Activated CD4-positive, alpha-beta T cell treated with anti-CD3 and anti-CD28 coated beads for 24 hours (primary cell): ENCODE measurements at regions not wholly inside any gene's neighbourhood (a gene's known extent, or its start where the extent isn't known, plus 50 kb on each side); places are given as distances from the start of the nearest gene placed in this dataset.
"Not testable (repeated sequence)": the region's sequence is repeated elsewhere in the genome, so short reads cannot be mapped to it uniquely, and the experiment has no call there.

Experiments used
- DNase-seq, 2 donors: peaks; one replicate each; pipeline ENCODE4 v3.0.0-alpha.2; 2020; ENCODE audit warnings: low read depth in 2 of 2

DNA sequence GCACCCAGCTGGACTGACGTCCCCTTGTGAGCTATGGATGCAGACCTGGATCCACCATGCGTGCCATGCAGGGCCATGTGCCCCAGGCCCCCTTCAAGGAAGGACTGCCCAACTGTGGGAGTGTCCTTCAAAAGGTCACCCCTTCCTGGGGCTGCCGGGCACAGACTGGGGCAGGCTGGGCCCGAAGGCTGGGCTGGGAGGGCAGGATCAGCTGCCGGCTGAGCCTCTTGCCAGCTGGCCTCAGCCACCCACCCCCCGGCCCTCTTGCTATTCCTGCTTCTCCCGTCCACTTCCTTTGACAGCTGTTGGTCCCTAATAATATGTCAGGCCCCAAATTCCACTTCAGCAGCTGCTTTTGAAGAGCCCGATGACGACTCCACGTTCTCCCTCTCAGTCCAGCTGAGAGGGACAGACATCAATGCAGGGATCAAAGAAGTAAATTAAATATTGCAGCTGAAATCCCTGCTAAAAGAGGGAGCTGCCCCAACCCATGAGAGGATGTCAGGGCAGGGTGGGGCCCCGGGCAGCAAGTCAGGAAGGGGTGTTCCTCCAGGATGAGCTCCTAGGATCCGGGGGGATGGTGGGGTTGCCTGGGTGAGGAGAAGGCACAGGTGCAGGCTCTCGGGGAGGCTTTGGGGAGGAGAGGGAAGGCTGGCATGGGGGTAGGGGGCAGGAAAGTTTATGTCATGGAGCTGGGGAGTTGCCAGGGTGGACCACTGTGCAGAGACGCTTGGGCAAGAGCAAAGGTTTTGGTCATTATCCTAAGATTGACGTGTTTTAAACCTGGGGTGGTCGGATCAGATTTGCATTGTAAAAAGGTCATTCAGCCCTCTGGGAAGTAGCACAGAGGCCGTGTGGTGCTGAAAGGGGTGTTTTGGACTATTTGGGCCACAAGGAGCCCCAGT lies 185.0 kb downstream of the ANKRD60 start:
- no peak for DNase-seq

DNA sequence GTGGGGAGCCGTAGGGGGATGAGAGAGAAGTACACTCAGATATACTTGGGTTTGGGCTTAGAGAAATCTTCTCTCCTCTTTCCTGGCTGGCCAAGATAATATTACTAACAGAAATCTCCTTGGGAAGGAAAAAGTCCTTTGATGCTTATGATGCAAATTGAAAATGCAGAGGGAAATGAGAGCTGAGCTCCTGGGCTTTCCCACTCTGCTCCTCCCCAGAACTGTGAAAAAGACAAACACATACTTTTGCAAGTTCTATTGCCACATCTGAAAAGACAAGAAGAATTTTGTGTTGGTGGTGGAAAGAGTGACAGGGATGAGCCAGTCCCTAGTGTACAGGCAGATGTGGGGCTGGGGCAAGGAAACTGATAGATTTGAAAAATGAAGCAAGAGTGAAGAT lies 185.9 kb downstream of the ANKRD60 start:
- no peak for DNase-seq

DNA sequence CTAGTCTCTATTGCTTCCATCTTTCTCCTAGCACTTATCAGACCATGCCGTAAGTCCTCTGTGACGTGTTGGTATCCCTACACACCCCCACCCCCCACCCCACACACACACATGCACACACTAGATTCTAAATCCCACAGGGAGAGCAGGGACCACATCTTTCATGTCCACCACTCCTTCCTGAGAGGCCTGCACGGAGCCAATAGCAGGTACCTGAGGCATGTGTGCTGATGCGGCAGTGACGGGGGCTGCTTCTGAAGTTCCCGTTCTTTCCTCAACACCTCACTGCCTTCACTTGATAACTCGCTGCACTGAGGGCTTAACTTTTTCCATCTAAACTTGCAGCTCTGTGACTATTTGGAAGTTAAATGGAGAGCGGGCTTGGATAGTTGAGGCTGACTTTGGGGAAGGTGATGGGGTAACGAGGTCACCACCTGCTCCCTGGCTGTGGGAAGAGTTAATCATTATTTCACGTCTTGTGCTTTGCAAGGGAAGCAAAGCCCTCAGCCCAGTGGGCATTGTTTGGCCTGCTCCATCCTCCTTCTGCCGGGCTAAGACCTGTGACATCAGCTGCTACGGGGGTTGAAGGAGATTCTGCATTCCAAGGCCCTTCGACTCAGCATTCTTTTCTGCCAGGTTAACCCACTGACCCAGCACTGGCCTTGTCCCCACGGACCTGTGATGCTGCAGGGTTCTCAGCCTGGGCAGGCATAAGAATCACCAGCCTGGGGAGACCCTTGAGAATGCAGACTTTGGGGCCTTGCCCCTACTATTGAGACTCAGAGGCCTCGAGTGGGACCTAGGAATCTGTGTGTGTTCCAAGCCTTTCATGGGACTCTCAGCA lies 187.8 kb downstream of the ANKRD60 start:
- no peak for DNase-seq

DNA sequence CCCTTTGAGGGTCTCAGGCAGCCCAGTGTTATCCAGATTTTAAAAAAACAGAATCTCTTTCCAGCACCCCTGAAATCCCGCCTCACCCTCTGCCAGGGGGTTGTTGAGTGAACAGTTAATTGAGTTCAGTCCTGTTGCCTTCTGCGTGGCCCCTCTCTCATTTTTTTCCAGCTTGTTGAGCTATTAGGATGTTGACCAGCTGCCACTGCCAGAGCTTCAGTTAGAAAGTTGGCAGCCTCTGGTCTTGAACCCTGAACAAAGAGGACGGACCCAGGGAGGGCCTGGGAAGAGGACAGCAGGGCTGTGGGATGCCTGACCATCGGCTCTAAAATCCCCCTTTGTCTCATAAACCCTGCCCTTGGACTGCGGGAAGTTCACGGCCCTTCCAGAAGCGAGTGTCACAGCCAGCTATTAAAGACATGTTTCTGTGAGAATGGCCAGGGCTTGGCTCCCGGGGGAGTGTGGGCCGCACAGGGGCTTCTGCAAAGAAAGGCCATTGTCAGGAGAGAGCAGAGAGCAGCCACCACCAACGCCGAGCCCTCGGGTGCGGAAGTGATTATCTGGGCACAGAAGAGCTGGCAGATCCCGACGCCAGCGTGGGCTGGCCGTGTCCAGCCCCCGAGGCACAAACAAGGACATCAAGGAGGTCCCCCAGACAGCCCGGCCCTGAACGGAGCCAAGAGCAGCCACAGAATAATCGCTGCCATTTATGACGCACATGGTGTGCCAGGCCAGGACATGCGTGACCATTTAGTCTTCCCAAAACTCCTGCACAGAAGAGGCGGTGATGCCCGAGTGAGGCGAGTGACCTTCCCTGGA lies 189.0 kb downstream of the ANKRD60 start:
- DNase-seq = no peak

DNA sequence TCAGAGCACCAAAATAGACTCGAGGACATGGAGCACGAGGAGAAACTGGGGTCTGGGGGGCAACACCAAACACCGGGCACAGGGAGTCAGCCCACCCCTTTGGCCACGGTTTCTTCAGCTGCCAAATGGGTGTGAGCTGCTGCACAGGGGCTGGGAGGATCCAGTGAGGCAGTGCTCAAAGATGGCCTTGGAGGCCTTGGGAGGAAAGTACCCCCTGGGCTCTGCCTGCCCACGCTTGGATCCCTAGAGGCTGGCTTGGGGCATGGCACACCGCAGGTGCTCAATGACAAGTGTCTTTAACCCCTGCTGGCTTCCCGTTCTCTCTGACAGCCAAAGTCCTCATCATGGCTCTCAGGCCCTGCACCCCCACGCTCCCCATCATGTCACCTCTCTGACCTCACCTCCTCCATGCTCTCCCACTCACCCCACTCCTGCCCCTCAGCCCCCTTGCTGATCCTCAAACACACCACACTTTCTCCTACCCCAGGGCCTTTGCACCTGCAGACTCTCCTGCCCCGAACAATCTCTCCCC lies 190.3 kb downstream of the ANKRD60 start:
- DNase-seq = no peak

DNA sequence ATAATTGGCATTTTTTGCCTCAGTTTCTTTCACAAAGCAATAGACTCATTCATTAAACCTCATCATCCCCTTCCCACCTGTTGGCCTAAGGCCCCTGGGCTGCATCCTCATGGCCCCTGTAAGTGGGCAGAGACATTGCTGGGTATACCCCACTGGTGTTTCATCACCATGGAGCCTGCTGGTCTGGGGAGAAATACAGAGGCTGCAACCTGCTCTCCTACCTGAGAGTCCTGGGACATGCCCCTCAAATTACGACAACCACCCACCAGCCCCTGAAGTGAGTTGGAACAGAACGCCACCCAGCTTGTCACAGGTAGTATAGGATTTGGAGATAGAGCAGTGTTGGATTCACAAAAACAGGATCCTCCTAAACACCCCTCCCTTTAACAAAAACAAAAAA lies 190.8 kb downstream of the ANKRD60 start:
- no peak for DNase-seq

DNA sequence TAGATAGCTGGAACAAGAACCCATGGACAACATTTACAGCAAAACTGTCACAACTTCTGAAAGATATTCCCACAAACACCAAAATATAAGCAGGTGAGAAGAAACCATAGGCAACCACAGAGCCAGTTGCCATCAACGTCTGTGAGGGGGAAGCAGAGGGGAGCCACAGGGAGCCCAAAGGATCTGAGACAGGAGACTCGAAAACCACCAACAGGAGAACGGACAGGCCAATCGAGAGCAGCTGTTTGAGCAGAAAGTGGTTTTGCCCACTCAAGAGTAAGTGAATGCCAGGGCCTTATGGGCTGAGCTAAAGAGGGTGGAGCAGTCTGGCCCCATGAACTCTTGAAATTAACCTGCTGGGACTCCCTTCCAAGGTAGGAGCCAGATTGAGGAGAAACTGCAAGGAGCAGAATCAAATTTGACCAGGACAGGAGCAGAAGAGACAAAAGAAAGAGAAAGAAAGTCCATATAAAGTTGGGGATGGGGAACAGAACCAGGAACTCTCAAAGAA lies 195.4 kb downstream of the ANKRD60 start:
- no peak for DNase-seq

DNA sequence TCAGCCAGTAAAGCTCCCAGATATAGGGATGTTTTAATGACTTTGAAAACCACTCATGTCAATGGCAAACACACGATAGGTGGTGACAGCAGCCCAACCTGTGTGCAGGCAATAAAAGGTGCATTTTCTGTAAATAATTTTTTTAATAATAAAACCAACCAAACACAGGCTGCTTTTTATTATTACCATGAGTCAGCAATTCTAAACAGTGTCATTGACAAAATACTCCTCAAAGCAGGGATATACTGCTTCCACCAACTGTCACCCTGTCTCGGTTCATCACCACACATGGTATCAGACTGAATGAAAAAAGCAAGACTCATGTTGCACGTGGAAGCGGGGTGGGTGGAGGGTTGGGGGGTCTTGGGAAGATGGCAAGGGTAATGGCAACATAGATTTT lies 195.9 kb downstream of the ANKRD60 start:
- DNase-seq = no peak

DNA sequence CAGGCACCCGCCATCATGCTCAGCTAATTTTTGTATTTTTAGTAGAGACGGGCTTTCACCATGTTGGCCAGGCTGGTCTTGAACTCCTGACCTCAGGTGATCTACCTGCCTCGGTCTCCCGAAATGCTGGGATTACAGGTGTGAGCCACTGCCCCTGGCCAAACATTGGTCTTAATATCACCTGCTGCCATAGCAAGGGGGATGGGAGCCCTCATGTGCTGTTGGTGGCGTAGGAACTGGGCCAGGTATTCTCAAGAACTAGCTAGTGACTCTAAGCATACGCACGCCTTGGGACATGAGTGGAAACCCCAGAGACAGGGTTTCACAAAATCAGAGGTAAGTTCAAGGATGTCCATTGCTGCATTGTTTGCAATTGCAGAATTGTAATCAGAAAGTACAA lies 197.1 kb downstream of the ANKRD60 start:
- not testable (repeated sequence) for DNase-seq

DNA sequence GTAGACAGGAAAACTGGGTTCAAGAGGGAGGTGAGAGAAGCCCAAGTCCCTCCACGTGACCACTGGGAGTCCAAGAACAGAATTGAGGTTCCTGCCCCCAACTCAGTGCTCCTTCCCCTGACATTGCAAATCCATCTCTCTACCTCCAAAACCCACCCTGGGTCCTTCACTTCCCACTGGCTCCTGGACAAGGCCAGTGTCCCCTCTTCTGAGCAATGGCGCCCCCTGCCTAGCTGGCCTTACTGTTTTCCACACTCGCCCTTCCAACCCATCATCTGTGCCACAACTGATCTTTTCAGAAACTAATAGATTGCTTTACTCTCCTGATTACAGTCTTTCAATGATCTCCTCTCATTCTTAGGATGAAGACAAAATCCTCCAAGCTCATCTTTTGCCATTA lies 200.3 kb downstream of the ANKRD60 start:
- DNase-seq = no peak

DNA sequence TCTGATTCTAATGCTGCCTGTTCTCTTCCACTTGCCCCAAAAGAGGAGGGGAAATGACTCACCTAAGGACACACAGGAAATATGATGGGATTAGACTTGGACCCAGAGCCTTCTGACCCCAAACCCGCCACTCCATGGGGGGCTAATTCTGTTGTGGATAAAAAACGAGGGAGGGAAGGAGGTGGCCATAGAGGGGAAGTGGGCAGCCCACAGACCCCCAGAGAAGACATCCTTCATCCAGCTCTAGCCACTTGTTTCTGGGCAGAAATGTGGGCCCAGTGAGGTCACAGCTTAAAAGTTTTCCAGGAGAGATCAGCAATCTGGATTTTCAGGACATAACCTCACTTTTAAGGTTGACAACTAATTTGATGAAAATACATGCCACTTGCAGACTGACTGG lies 202.1 kb downstream of the ANKRD60 start:
- no peak for DNase-seq

DNA sequence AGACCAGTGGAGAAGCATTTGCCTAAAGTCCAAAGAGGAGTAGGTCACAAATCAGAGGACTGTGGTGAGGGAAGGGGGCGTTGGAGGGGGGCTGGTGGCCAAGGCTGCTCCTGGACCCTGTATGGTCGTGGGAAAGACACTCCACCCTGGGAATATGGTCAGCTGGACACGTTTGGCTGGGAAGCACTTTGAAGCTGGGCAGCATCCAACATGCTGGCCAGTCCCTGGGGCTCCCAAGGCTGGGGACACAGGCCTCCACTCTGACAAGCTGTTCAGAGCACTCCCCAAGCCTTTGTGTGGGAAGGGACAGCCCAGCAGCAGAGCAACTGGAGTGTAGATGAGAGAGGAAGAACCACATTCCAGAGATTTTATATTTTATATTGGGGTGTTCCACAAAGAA lies 203.2 kb downstream of the ANKRD60 start:
- DNase-seq = no peak

DNA sequence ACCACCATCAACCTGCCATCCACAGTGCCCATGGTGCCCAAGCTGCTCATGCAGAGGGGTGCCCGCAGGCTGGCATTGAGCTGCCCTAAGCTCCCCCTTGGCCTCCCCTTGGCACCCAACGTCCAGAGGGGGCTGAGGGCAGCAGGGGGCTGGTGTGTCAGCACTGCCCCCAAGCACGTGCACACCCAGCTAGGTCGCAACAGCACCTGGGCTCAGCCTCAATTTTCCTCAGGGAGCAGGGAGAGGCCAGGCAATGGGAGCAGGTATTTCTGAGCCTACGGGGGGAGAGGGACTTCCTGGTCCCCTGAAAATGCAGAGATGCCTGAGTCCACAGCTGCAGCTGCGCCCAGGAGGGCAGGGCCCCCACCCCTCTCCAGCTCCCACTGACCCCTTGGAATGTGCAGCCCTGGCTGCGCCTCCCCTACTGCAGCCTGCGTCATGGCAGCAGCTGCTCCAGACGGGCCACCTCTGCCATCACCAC lies 204.2 kb downstream of the ANKRD60 start:
- DNase-seq = no peak

DNA sequence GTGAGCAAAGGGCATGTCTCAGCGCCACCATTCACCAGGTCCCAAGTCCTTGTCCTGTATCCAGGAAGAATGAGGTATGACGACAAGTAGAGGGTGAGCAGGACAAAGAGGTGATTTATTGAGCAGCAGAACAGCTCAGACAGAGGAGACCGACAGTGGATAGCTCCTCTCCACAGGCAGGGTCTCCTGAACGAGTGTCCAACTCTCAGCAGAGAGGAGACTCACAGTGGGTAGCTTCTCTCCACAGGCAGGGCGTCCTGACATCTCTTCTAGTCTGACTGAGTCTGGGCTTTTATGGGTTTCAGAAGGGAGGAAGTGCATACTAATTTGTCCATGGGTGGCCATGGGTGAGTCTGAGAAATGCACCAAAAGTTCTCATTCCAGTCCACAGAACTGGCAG lies 204.7 kb downstream of the ANKRD60 start:
- no peak for DNase-seq

DNA sequence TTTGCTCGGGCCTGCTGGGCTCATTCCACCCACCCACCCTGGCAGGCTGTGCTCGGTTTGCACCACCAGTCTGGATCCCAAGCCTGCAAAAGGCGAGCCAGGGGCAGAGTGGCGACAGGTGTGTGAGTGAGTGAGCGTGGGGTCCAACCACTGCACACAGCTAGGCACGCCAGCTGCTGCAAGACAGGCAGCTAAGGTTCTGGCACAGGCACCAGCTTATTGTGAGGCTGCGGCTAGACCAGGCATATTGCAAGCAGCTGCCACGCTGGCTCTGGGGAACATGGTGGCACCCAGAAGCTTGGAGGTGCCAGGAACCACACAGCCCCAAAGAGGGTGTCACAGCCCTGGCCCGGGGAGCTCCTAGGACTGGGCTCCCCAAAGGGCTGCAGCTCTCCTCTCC lies 205.1 kb downstream of the ANKRD60 start:
- DNase-seq = no peak

DNA sequence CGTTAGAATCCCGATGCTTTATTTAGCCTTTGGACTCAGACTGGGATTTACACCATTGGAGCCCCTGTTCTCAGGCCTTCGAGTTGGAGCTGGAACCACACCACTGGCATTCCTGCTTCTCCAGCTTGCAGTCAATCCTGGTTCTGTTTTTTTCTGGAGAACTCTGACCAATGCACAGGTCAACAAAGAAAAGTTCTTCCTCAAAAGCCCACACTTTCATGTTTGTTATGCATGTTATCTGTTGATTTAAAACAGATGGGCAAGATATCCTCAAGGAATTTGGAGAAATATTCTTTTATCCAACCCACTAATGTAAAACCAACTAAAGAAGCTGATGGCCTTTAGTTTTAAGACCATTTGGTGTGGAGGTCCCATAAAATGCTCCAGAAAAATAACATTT lies 205.7 kb downstream of the ANKRD60 start:
- no peak for DNase-seq

DNA sequence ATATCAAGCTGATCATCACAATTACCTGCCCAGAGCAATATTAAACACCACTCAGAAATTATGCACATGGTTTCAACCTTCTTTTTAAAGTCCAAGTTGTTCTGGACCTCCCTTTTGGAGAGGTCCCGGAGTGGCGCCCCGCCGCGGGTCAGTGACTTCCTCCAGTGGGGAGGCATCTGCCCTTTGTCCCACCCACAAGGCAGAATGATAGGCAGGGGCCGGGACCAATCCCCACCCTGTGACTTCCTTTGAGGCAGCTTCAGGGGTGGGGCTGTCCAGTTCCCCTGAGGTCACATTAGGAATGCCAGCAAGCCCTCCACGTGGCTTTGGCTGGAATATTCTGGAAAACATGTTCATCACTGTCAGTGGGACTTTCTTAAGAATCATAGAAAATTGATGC lies 207.0 kb downstream of the ANKRD60 start:
- no peak for DNase-seq

DNA sequence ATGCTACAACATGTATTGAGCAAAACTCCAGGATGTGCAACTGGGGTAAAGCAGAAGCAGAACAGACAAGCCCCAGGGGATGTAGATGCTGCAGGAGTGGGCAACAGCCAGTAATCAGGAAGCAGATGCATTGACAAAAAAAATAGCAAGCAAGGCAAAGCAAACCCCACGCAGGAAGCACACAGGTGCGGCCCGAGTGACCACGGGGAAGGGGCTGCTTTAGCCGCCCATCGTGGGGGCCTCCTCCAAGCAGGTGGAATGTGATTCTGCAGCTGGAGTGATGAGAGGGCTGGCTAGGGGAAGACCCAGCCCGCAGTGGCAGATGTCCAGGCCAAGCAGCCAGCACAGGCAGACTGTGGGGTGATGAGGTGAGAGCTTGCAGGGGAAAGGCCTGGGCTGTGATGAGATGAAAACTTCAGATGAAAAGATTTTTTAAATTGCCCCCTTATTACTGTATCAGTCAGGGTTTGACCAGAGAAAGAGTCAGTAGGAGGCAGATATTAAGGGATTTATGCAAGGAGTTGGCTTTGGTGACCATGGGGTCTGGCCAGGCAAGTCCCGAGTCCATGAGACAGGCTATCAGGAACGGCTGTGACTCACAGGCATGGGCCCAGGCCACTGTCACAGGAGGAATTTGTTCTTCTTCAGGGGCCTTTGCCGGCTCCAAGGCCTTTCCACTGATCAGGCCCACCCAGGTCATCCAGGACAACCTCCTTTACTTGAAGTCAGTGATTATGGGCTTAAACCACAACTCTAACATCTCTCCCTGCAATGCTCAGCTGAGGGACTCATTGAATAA lies 207.6 kb downstream of the ANKRD60 start:
- no peak for DNase-seq

DNA sequence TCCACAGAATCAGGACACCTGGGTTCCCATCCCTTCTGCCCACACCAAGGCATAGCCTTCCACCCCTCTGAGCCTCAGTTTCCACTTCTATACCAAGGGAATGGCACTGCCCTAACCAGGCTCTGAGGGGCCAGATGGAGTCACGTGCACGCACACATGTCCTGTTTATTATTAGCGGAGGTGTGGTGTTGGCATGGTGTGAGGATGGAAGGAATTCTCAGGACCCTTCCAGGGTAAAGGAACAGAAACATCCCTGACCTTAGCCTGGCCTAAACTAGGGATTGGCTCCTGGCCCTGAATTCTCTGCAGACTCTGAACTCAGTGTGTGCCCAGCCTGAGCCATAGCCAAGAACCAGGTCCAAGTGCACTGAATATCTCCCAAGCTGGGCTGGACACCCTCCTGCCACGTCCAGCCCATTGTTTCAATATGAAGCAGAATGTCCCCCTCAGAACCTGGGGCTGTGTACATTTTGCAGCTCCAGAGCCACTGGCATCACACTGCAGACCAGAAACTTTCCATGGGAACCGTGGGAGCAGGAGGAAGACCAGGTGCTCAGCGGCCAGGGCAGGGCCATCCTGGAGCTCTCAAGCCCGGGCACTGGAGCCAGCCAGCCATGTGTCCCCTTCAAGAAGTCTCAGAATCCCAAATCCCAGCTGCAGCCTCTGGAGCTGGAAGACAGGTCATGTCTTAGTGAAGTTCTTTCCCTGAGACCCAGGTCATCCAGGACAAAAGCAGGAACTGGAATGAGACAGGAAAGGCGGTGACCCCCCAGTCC lies 208.4 kb downstream of the ANKRD60 start:
- DNase-seq = no peak
